ENCODE measurements at regions not wholly inside any gene's neighbourhood (a gene's known extent, or its start where the extent isn't known, plus 50 kb on each side); places are given as distances from the start of the nearest gene placed in this dataset.
A peak's percentile ranks its signal among the peaks of the same experiment; 100 is the strongest.

- Histone ChIP-seq H3K4me3 (ENCODE audit: low read depth, low read length) (no peak overlapping the region), H3K27me3 (ENCODE audit: control insufficient read depth, insufficient read depth, low read length) (no peaks in the 10 kb centered on the region), H3K36me3 (ENCODE audit: control insufficient read depth, insufficient read depth, low read length) (no peaks in the 10 kb centered on the region)
- DNase-seq (ENCODE audit: low read depth) = no peak
- no peak for TF ChIP-seq CTCF (IDR thresholded peaks at IDR 0.05; ENCODE audit: insufficient read depth, low read length, poor library complexity, severe bottlenecking)
These were observed 855.8 kb upstream of the PRMT6 start for GRCh38 chr1:106200711-106201110.

- no peak for DNase-seq (ENCODE audit: low read depth)
- no peak for TF ChIP-seq CTCF (IDR thresholded peaks at IDR 0.05; ENCODE audit: insufficient read depth, low read length, poor library complexity, severe bottlenecking)
- H3K4me3 ChIP-seq (ENCODE audit: low read depth, low read length) = no peak overlapping the region
- no peaks in the 10 kb centered on the region for H3K27me3 ChIP-seq (ENCODE audit: control insufficient read depth, insufficient read depth, low read length)
- H3K36me3 ChIP-seq (ENCODE audit: control insufficient read depth, insufficient read depth, low read length) = no peaks in the 10 kb centered on the region
These were observed 849.3 kb upstream of the PRMT6 start for GRCh38 chr1:106207185-106207584.

GRCh38 chr1:106217765-106218164, 838.7 kb upstream of the PRMT6 start:
- no peak overlapping the region for H3K4me3 ChIP-seq (ENCODE audit: low read depth, low read length)
- H3K27me3 ChIP-seq (ENCODE audit: control insufficient read depth, insufficient read depth, low read length) = no peaks in the 10 kb centered on the region
- DNase-seq (ENCODE audit: low read depth) = no peak
- H3K36me3 ChIP-seq (ENCODE audit: control insufficient read depth, insufficient read depth, low read length) = no peaks in the 10 kb centered on the region
- TF ChIP-seq CTCF (IDR thresholded peaks at IDR 0.05; ENCODE audit: insufficient read depth, low read length, poor library complexity, severe bottlenecking) = peak; percentile 5

GRCh38 chr1:106222403-106222802, 834.1 kb upstream of the PRMT6 start:
- Histone ChIP-seq H3K27me3 (ENCODE audit: control insufficient read depth, insufficient read depth, low read length) (no peaks in the 10 kb centered on the region), H3K36me3 (ENCODE audit: control insufficient read depth, insufficient read depth, low read length) (no peaks in the 10 kb centered on the region), H3K4me3 (ENCODE audit: low read depth, low read length) (no peak overlapping the region)
- no peak for TF ChIP-seq CTCF (IDR thresholded peaks at IDR 0.05; ENCODE audit: insufficient read depth, low read length, poor library complexity, severe bottlenecking)
- DNase-seq (ENCODE audit: low read depth) = no peak

GRCh38 chr1:106223213-106223612, 833.3 kb upstream of the PRMT6 start:
- DNase-seq (ENCODE audit: low read depth) = no peak
- no peaks in the 10 kb centered on the region for H3K36me3 ChIP-seq (ENCODE audit: control insufficient read depth, insufficient read depth, low read length)

More at GRCh38 chr1:106223213-106223612, 833.3 kb upstream of the PRMT6 start:
- TF ChIP-seq CTCF (IDR thresholded peaks at IDR 0.05; ENCODE audit: insufficient read depth, low read length, poor library complexity, severe bottlenecking) = no peak
- no peaks in the 10 kb centered on the region for H3K27me3 ChIP-seq (ENCODE audit: control insufficient read depth, insufficient read depth, low read length)
- no peak overlapping the region for H3K4me3 ChIP-seq (ENCODE audit: low read depth, low read length)
